Activated naive CD4-positive, alpha-beta T cell treated with anti-CD3 and anti-CD28 coated beads, Interleukin-2, amount 50 U/mL, for 24 hours (primary cell): ENCODE measurements at regions not wholly inside any gene's neighbourhood (a gene's known extent, or its start where the extent isn't known, plus 50 kb on each side); places are given as distances from the start of the nearest gene placed in this dataset.
"Not testable (repeated sequence)": the region's sequence is repeated elsewhere in the genome, so short reads cannot be mapped to it uniquely, and the experiment has no call there.

Experiments
- H3K27ac Mint-ChIP-seq: one replicate; pipeline ENCODE4 v1.8.0; 2021; ENCODE audit warnings: mild to moderate bottlenecking, mixed read lengths
- H3K27me3 Mint-ChIP-seq: one replicate; pipeline ENCODE4 v1.8.0; 2021; ENCODE audit warnings: mixed read lengths
- H3K36me3 Mint-ChIP-seq: one replicate; pipeline ENCODE4 v1.8.0; 2021; ENCODE audit warnings: mixed read lengths
- H3K4me1 Mint-ChIP-seq: one replicate; pipeline ENCODE4 v1.8.0; 2021; ENCODE audit warnings: mixed read lengths
- H3K4me3 Mint-ChIP-seq: one replicate; pipeline ENCODE4 v1.8.0; 2021; ENCODE audit warnings: mild to moderate bottlenecking, mixed read lengths
- H3K9me3 Mint-ChIP-seq: one replicate; pipeline ENCODE4 v1.8.0; 2021; ENCODE audit warnings: mixed read lengths

- H3K9me3 Mint-ChIP-seq, result peaks cover 12% of the 10 kb centered on the region
- H3K27me3 Mint-ChIP-seq, result no peaks in the 10 kb centered on the region
- H3K36me3 Mint-ChIP-seq, result no peaks in the 10 kb centered on the region
- no peak overlapping the region for H3K27ac Mint-ChIP-seq
- H3K4me1 Mint-ChIP-seq, result no peaks in the 10 kb centered on the region
- no peak overlapping the region for H3K4me3 Mint-ChIP-seq
These were observed 138.9 kb downstream of the ZIC4 start for GRCh38 chr3:147267434-147267833.

GRCh38 chr3:147257944-147258343 is 148.4 kb downstream of the ZIC4 start:
- Mint-ChIP-seq H3K9me3 (peaks cover 6% of the 10 kb centered on the region), H3K27me3 (no peaks in the 10 kb centered on the region), H3K27ac (no peak overlapping the region), H3K36me3 (no peaks in the 10 kb centered on the region), H3K4me3 (no peak overlapping the region), H3K4me1 (no peaks in the 10 kb centered on the region)

GRCh38 chr3:147256739-147257138 is 149.6 kb downstream of the ZIC4 start:
- H3K27me3 Mint-ChIP-seq, result no peaks in the 10 kb centered on the region
- H3K4me1 Mint-ChIP-seq, result no peaks in the 10 kb centered on the region

GRCh38 chr3:147246906-147247305 is 159.4 kb downstream of the ZIC4 start:
- Mint-ChIP-seq H3K27ac (no peak overlapping the region), H3K4me1 (no peaks in the 10 kb centered on the region), H3K36me3 (no peaks in the 10 kb centered on the region), H3K4me3 (no peak overlapping the region), H3K9me3 (no peaks in the 10 kb centered on the region), H3K27me3 (no peaks in the 10 kb centered on the region)

More at GRCh38 chr3:147256739-147257138, 149.6 kb downstream of the ZIC4 start:
- H3K4me3 Mint-ChIP-seq, result no peak overlapping the region
- no peaks in the 10 kb centered on the region for H3K36me3 Mint-ChIP-seq
- H3K9me3 Mint-ChIP-seq, result peaks cover 6% of the 10 kb centered on the region
- H3K27ac Mint-ChIP-seq, result no peak overlapping the region

GRCh38 chr3:147245638-147246037 is 160.7 kb downstream of the ZIC4 start:
- not testable (repeated sequence) for H3K27ac Mint-ChIP-seq, H3K4me1 Mint-ChIP-seq, H3K36me3 Mint-ChIP-seq, H3K4me3 Mint-ChIP-seq, H3K27me3 Mint-ChIP-seq, H3K9me3 Mint-ChIP-seq

- not testable (repeated sequence) for H3K9me3 Mint-ChIP-seq, H3K27me3 Mint-ChIP-seq, H3K4me3 Mint-ChIP-seq, H3K27ac Mint-ChIP-seq, H3K36me3 Mint-ChIP-seq, H3K4me1 Mint-ChIP-seq
These were observed 161.3 kb downstream of the ZIC4 start for GRCh38 chr3:147245022-147245421.

- no peaks in the 10 kb centered on the region for H3K36me3 Mint-ChIP-seq
- no peak overlapping the region for H3K27ac Mint-ChIP-seq
- H3K4me1 Mint-ChIP-seq, result no peaks in the 10 kb centered on the region
- no peaks in the 10 kb centered on the region for H3K9me3 Mint-ChIP-seq
- no peaks in the 10 kb centered on the region for H3K27me3 Mint-ChIP-seq
- H3K4me3 Mint-ChIP-seq, result no peak overlapping the region
These were observed 161.9 kb downstream of the ZIC4 start for GRCh38 chr3:147244397-147244796.

GRCh38 chr3:147240581-147240980 is 165.8 kb downstream of the ZIC4 start:
- Mint-ChIP-seq H3K4me1 (no peaks in the 10 kb centered on the region), H3K4me3 (no peak overlapping the region), H3K27me3 (no peaks in the 10 kb centered on the region), H3K9me3 (peaks cover 10% of the 10 kb centered on the region), H3K27ac (no peak overlapping the region), H3K36me3 (no peaks in the 10 kb centered on the region)

GRCh38 chr3:147237991-147238390 is 168.4 kb downstream of the ZIC4 start:
- Mint-ChIP-seq H3K4me3 (no peak overlapping the region), H3K27me3 (no peaks in the 10 kb centered on the region), H3K36me3 (no peaks in the 10 kb centered on the region), H3K9me3 (peaks cover 10% of the 10 kb centered on the region), H3K4me1 (no peaks in the 10 kb centered on the region), H3K27ac (no peak overlapping the region)

- H3K9me3 Mint-ChIP-seq, H3K36me3 Mint-ChIP-seq, H3K27ac Mint-ChIP-seq, H3K4me3 Mint-ChIP-seq, H3K27me3 Mint-ChIP-seq, H3K4me1 Mint-ChIP-seq: not testable (repeated sequence)
These were observed 174.4 kb downstream of the ZIC4 start for GRCh38 chr3:147231980-147232379.

GRCh38 chr3:147231111-147231510 is 175.2 kb downstream of the ZIC4 start:
- Mint-ChIP-seq H3K27ac (no peak overlapping the region), H3K27me3 (no peaks in the 10 kb centered on the region), H3K36me3 (no peaks in the 10 kb centered on the region), H3K4me1 (no peaks in the 10 kb centered on the region), H3K9me3 (no peaks in the 10 kb centered on the region), H3K4me3 (no peak overlapping the region)

GRCh38 chr3:147222291-147222690 is 184.1 kb downstream of the ZIC4 start:
- H3K4me3 Mint-ChIP-seq, result no peak overlapping the region
- H3K9me3 Mint-ChIP-seq, result no peaks in the 10 kb centered on the region
- no peaks in the 10 kb centered on the region for H3K27me3 Mint-ChIP-seq
- no peaks in the 10 kb centered on the region for H3K4me1 Mint-ChIP-seq
- no peak overlapping the region for H3K27ac Mint-ChIP-seq
- H3K36me3 Mint-ChIP-seq, result no peaks in the 10 kb centered on the region

- Mint-ChIP-seq H3K27ac (no peak overlapping the region), H3K4me3 (no peak overlapping the region), H3K9me3 (no peaks in the 10 kb centered on the region), H3K36me3 (no peaks in the 10 kb centered on the region), H3K4me1 (no peaks in the 10 kb centered on the region), H3K27me3 (no peaks in the 10 kb centered on the region)
These were observed 187.4 kb downstream of the ZIC4 start for GRCh38 chr3:147218965-147219364.

- Mint-ChIP-seq H3K27ac (no peak overlapping the region), H3K4me1 (no peaks in the 10 kb centered on the region), H3K9me3 (no peaks in the 10 kb centered on the region), H3K36me3 (no peaks in the 10 kb centered on the region), H3K27me3 (no peaks in the 10 kb centered on the region), H3K4me3 (no peak overlapping the region)
These were observed 190.1 kb downstream of the ZIC4 start for GRCh38 chr3:147216143-147216673.

- Mint-ChIP-seq H3K4me3 (no peak overlapping the region), H3K27ac (no peak overlapping the region), H3K36me3 (no peaks in the 10 kb centered on the region), H3K4me1 (no peaks in the 10 kb centered on the region), H3K27me3 (no peaks in the 10 kb centered on the region), H3K9me3 (no peaks in the 10 kb centered on the region)
These were observed 190.7 kb downstream of the ZIC4 start for GRCh38 chr3:147215660-147216059.

- Mint-ChIP-seq H3K9me3 (no peaks in the 10 kb centered on the region), H3K4me3 (no peak overlapping the region), H3K27me3 (no peaks in the 10 kb centered on the region), H3K27ac (no peak overlapping the region), H3K36me3 (no peaks in the 10 kb centered on the region), H3K4me1 (no peaks in the 10 kb centered on the region)
These were observed 192.7 kb downstream of the ZIC4 start for GRCh38 chr3:147213633-147214032.

- Mint-ChIP-seq H3K4me1 (no peaks in the 10 kb centered on the region), H3K9me3 (no peaks in the 10 kb centered on the region), H3K27me3 (no peaks in the 10 kb centered on the region), H3K4me3 (no peak overlapping the region), H3K36me3 (no peaks in the 10 kb centered on the region), H3K27ac (no peak overlapping the region)
These were observed 195.7 kb downstream of the ZIC4 start for GRCh38 chr3:147210676-147211075.
